ENCODE measurements at regions not wholly inside any gene's neighbourhood (a gene's known extent, or its start where the extent isn't known, plus 50 kb on each side); places are given as distances from the start of the nearest gene placed in this dataset.
"Not testable (repeated sequence)": the region's sequence is repeated elsewhere in the genome, so short reads cannot be mapped to it uniquely, and the experiment has no call there.

DNA sequence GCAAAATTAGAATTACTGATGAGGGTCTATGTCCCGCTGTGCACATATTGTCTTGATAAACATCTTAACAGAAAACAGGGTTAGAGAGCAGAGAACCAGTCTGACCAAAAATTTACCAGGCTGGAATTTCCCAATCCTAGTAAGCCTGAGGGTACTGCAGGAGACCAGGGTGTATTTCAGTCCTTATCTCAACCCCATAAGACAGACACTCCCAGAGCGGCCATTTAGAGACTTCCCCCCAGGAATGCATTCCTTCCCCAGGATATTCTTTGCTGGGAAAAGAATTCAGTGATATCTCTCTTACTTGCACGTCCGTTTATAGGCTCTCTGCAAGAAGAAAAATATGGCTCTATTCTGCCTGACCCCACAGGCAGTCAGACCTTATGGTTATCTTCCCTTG, 101.4 kb upstream of the FAM3C start:
- not testable (repeated sequence) for DNase-seq

GRCh38 chr7:121494516-121494915, 98.4 kb upstream of the FAM3C start:
- DNase-seq: no peak

GRCh38 chr7:121493553-121493952, 97.4 kb upstream of the FAM3C start:
- DNase-seq: no peak

- no peak for DNase-seq
Observed at GRCh38 chr7:121490309-121490708, 94.2 kb upstream of the FAM3C start.

GRCh38 chr7:121489440-121489839, 93.3 kb upstream of the FAM3C start:
- DNase-seq: no peak

- DNase-seq: no peak
Observed at GRCh38 chr7:121488111-121488650, 92.1 kb upstream of the FAM3C start.

GRCh38 chr7:121486590-121486989, 90.5 kb upstream of the FAM3C start:
- no peak for DNase-seq

- DNase-seq: peak; percentile 60
Observed at GRCh38 chr7:121485467-121486243, 89.5 kb upstream of the FAM3C start.

GRCh38 chr7:121484089-121484763, 88.1 kb upstream of the FAM3C start:
- no peak for DNase-seq

- DNase-seq: no peak
Observed at GRCh38 chr7:121480566-121481335, 84.6 kb upstream of the FAM3C start.

GRCh38 chr7:121480058-121480457, 84.0 kb upstream of the FAM3C start:
- no peak for DNase-seq

GRCh38 chr7:121479466-121479865, 83.4 kb upstream of the FAM3C start:
- DNase-seq: no peak

GRCh38 chr7:121475806-121476205, 79.7 kb upstream of the FAM3C start:
- no peak for DNase-seq

DNA sequence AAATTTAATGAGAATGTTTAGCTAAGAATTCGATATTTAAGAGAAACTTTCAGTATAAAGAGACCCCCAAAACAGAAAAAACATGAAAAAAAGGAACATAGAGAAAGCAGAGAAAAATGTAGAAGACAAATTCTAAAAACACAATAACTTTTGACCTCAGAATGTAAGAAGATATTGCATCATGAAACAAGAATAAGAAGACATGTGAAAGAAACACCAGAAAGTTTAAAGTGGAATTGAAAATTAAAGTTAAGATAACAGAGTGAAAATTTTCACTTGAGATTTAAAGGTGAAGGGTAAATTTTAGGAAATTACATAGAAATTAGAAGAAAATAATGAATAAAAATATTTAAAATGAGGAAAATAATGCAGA, 78.2 kb upstream of the FAM3C start:
- DNase-seq: no peak

DNA sequence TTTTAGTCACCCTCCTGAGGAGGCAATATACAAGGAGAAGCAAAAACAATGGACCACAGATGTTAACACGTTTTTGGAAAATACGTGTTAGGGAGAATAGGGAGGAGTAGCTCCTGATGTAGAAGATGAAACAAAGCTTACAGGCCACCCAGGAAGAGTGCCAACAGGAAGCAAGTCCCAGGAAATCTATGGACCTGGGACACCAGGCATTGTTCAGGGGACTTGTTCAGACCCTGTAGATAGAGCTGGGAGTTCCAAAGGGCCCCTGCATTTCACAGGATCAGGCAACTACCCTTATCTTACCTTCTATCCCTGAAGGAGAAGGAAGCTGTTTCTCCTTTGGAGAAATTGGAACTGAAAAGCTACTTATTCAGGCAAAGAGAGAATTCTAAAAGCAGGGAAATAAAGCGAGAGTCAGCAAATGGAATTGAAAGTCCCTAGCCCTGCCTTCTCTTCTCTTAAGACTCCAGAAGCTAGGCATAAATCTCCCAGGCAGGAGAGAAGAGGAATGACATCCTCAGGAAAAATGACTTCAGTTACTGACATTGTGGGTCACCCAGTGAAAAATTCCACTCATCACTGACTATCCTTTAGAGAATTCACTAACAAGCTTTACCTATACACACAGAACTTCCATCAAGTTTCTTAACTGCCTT, 77.7 kb upstream of the FAM3C start:
- DNase-seq: no peak

DNA sequence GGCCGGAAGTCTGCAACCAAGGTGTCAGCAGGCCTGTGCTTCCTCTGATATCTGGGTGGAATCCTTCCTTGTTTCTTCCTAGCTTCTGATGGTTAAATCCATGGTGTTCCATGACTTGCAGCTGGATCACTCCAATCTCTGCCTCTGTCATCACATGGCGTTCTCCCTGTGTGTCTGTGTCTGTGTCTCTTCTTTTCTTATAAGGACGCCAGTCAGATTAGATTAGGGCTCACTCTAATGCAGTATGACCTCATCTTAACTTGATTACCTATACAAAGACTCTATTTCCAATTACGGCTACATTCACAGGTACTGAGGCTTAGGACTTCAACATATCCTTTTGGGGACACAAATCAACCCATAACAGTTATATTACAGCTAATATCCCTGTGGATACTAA, 70.3 kb upstream of the FAM3C start:
- no peak for DNase-seq

DNA sequence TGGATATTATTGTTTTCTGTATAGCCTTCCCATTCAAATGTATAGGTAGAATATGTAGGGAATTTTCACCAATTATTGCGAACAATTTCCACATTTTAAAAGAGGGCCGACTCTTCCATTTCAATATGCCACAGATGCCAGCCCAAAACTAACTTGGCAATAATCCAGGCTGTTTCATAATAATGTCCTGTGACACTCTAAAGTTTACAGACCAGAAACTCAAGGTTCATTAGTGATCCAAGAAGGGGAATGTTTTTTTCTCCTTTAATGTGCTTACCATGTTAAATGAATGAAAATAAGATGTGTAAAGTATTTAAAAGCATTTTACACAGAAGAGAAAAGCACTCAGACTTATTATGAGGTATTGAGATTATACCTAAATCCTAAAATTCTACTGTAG, 63.0 kb upstream of the FAM3C start:
- DNase-seq: no peak

GRCh38 chr7:121456785-121457359, 60.8 kb upstream of the FAM3C start:
- no peak for DNase-seq

DNA sequence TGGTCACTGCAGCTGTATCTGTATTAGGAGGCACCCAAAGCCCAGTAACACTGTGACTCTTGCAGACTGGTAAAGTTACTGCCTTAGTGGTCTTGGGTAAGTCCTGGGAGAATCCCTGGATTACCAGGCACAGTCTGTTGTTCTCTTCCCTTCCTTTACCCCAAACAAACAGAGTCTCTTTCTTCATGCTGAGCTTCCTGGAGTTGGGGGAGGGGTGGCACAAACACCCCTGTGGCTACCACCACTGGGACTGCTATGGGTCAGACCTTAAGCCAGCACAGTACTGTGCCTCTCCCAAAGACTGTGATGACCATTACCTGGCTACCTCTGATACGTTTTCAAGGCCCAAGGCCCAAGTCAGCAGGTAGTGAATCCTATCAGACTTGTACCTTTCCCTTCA, 59.9 kb upstream of the FAM3C start:
- no peak for DNase-seq

- no peak for DNase-seq
Observed at GRCh38 chr7:121452389-121452788, 56.3 kb upstream of the FAM3C start.

DNA sequence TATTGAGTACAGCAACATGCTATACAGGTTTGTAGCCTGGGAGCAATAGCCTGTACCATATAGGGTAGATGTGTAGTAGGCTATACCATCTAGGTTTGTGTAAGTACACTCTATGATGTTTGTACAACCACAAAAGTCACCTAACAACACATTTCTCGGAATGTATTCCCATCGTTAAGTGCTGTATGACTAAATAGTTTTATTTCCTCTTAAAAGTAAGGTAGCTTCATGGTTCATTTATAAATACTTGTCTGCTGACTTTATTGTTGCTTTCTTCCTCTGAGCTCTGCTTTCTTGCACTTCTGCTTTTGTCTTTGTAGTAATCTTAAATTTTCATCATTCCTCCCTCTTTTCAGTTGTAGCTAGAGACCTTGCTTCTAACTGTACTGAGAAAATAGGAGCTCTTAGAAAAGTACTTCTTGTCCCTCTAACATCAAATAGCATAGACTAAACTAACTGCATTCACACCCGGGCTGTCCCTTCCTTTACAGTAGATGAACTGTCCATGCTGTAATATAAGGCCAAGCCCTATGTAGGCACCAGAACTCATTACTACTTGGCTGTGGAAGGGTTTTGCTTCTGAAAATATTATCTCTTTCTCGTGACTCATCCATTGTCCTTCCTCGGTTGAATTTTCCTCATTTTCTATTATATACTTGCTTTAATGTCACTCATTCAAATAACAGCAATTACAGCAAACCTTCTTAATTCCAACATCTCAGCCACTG, 55.4 kb upstream of the FAM3C start:
- no peak for DNase-seq
